G401.6 (cell line): ENCODE measurements at regions not wholly inside any gene's neighbourhood (a gene's known extent, or its start where the extent isn't known, plus 50 kb on each side); places are given as distances from the start of the nearest gene placed in this dataset.
"Not testable (repeated sequence)": the region's sequence is repeated elsewhere in the genome, so short reads cannot be mapped to it uniquely, and the experiment has no call there.

Source experiments
- FAIRE-seq: peaks from 2 replicates; lab custom pipeline; 2012; peaks lifted over from hg19 to GRCh38; lab: Jason Lieb, UNC

GRCh38 chr14:44385906-44386305 lies 121.2 kb downstream of the FSCB start:
- no peak for FAIRE-seq

- not testable (repeated sequence) for FAIRE-seq
These were observed 121.8 kb downstream of the FSCB start for GRCh38 chr14:44385296-44385695.

DNA sequence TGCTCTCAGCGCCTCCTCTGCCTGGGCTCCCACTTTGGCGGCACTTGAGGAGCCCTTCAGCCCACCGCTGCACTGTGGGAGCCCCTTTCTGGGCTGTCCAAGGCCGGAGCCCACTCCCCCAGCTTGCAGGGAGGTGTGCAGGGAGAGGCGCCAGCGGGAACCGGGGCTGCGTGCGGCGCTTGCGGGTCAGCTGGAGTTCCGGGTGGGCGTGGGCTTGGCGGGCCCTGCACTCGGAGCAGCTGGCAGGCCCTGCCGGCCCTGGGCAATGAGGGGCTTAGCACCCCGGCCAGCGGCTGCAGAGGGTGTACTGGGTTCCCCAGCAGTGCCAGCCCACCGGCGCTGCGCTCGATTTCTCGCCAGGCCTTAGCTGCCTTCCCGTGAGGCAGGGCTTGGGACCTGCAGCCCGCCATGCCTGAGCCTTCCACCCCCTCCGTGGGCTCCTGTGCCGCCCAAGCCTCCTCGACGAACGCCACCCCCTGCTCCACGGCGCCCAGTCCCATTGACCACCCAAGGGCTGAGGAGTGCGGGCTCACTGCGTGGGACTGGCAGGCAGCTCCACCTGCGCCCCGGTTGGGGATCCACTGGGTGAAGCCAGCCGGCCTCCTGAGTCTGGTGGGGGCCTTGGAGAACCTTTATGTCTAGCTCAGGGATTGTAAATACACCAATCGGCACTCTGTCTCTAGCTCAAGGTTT lies 122.3 kb downstream of the FSCB start:
- not testable (repeated sequence) for FAIRE-seq

- FAIRE-seq: no peak
These were observed 123.0 kb downstream of the FSCB start for GRCh38 chr14:44384093-44384492.

DNA sequence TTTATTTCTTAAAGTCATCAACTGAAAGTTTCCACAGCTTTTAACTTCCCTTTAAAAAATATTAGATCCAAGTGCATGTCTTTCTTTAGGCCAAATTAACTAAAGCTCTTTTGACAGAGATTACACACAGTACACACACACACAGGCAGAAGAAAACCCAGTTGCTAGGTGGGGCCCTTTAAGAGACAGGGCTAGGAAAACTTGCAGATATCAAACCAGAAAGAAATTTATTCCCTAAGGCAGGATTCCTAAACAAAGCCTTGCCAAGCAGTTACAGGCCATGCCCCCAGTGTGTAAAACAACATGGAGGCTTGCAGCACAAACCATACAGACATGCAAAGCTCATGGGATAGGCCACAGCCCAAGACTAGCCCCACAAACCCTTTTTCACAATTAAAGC lies 123.4 kb downstream of the FSCB start:
- FAIRE-seq: no peak

- no peak for FAIRE-seq
These were observed 127.6 kb downstream of the FSCB start for GRCh38 chr14:44379292-44379977.

GRCh38 chr14:44374906-44375305 lies 132.2 kb downstream of the FSCB start:
- no peak for FAIRE-seq

DNA sequence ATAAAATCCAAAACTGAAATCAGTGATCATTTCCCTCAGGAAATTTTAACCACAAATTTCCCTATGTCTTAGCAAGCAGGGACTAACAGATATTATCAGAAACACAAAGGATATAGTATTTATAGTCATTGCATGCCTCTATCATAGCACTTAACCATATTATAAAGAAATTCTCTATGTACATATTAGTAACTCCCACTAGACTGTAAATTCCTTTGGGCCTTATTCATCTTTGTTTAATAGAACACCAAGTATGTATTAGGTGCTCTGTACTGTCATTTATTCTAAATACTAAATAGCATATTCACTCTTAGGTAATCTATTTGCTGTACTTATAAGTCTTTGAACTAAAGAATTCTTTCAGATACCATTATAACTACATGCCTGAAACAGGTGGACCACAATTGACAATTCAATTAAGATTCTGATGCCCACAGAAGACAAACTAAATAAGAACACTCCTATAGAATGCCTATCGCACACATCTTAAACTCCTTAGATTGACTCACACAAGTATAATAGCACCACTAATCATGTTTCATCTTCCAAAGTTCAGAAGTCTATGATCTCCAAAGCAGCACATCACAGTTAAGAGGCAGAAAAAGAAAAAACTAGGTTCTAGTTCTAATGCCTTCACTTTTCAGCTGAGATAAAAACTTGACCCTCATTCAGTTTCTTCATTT lies 134.1 kb downstream of the FSCB start:
- FAIRE-seq: no peak

- FAIRE-seq: no peak
These were observed 134.9 kb downstream of the FSCB start for GRCh38 chr14:44372231-44372630.

GRCh38 chr14:44370727-44371126 lies 136.4 kb downstream of the FSCB start:
- FAIRE-seq: no peak

GRCh38 chr14:44369401-44370123 lies 137.5 kb downstream of the FSCB start:
- no peak for FAIRE-seq

DNA sequence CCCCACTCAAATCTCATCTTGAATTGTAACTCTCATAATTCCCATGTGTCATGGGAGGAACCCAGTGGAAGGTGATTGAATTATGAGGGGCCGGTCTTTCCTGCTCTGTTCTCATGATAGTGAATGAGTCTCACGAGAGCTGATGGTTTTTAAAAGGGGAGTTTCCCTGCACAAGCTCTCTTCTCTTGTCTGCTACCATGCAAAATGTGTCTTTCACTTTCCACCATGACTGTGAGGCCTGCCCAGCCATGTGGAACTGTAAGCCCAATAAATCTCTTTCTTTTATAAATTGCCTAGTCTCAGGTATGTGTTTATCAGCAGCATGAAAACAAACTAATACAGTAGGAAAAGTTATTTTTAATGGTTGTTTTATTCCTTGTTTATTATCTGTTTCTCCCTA lies 146.0 kb downstream of the FSCB start:
- no peak for FAIRE-seq

GRCh38 chr14:44353805-44354204 lies 153.3 kb downstream of the FSCB start:
- no peak for FAIRE-seq

GRCh38 chr14:44352201-44352600 lies 154.9 kb downstream of the FSCB start:
- FAIRE-seq: no peak

DNA sequence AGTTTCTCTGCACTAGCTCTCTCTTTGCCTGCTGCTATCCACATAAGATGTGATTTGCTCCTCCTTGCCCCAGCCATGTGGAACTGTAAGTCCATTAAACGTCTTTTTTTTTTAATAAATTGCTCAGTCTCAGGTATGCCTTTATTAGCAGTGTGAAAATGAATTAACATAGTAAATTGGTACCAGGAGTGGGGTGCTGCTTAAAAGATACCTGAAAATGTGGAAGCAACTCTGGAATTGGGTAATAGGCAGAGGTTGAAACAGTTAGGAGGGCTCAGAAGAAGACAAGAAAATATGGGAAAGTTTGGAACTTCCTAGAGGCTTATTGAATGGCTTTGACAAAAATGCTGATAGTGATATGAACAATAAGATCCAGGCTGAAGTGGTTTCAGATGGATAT lies 159.8 kb downstream of the FSCB start:
- no peak for FAIRE-seq

- no peak for FAIRE-seq
These were observed 166.0 kb downstream of the FSCB start for GRCh38 chr14:44341116-44341515.

DNA sequence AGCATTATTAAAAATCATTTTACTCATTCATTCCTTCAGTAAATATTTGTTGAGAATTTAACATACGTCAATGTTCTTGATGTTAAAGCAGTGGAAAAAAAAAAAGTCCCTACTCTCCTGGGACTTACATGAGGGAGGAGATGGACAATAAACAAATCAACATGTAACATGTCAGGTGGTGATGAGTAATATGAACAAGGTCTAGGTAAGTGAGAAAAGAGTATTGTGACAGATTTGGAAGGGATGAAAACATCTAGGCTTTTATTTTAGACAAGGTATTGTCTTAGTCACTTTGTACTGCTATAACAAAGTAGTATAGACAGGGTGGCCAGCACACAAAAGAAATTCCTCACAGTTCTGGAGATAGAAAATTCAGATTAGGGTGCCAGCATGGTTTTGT lies 167.2 kb downstream of the FSCB start:
- FAIRE-seq: no peak

GRCh38 chr14:44339231-44339630 lies 167.9 kb downstream of the FSCB start:
- FAIRE-seq: no peak

GRCh38 chr14:44317441-44317746 lies 189.7 kb downstream of the FSCB start:
- FAIRE-seq: no peak

DNA sequence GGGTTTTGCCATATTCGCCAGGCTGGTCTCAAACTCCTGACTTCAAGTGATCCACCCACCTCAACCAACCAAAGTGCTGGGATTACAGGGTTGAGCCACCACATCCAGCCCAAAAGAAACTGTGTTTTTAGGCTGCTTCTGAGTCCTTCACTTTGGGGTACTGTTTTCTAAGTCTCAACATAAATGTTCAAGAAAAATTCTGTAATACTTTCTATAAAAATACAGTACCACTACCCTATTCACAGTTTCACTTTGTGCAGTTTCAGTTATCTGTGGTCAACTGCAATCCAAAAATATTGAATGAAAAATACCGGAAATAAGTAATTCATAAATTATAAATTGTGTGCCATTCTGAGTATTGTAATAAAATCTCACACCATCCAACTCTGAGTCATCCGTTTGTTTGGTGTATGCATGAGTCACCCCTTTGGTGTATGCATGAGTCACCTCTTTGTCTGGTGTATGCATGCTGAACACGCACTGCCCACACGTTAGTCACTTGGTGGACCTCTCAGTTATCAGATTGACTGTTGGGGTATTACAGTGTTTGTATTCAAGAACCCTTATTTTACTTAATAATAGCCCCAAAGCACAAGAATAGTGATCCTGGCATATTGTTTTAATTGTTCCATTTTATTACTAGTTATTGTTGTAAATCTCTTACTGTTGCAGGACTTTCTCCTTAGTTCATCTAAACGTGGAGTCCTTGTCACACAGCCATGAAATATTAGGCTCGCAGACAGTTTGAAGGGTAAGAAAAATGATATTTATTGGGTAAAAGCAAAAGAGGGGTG lies 190.2 kb downstream of the FSCB start:
- FAIRE-seq: no peak

DNA sequence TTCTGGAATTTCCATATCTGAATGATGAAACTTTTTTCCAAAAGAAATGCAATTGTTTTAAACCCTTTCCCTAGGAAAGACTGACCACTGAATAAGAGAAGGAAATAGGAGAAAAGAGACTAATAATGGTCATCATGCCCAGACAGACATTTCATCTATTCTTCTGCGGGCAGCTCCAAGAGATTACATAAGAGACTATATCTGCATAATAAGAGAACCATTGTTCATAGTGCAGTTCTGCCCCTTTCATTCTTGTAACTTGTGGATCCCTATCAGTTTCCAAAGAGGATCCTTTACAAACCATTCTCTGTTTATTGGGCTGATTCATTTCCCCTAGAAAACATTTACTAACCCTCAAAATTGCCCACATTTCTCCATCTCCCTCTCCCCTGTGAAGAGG lies 197.8 kb downstream of the FSCB start:
- FAIRE-seq: no peak

DNA sequence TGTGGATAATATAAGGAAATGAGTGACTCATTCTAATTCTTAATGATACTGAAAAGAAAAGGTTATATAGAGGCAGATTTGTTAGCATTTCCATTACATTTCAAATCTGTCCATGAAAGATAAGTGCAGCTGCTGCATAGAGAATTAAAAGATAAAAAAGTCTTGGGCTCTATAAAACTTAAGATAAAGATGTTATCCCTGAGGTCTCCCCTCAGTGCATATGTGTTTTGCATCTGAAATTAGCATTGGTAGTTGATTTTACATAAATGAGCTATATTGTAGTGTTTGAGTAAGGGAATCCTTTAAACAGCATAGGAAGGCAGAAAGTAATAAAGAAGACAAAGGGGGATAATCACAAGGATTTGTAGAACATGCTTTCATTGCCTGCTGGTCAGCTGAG lies 206.2 kb downstream of the FSCB start:
- no peak for FAIRE-seq
